WTC11 (cell line): ENCODE measurements at regions not wholly inside any gene's neighbourhood (a gene's known extent, or its start where the extent isn't known, plus 50 kb on each side); places are given as distances from the start of the nearest gene placed in this dataset.

Source experiments
- ATAC-seq: fragments of 200-7000 bp; cut with Tn5 transposase; 2 replicates; pipeline ENCODE4 v1.10.0; 2021; ENCODE audit warnings: mild to moderate bottlenecking, moderate library complexity
- CTCF ChIA-PET: fragments of 300-600 bp; sonication (Branson Sonifier 250); formaldehyde crosslinking; loops from one replicate; lab custom pipeline; 2021; ENCODE audit warnings: antibody characterized with exemption; lab: Charles Lee
- POLR2A ChIA-PET: fragments of 350-600 bp; sonication (Branson Sonifier 250); formaldehyde crosslinking; loops from one replicate; lab custom pipeline; 2021; ENCODE audit warnings: antibody characterized with exemption; lab: Charles Lee
- DNase-seq: peaks from one replicate; pipeline ENCODE4 v3.0.0; 2021; ENCODE audit warnings: low spot score
- H3K27ac Mint-ChIP-seq: 2 replicates; pipeline ENCODE4 v1.8.0; 2021; ENCODE audit warnings: mixed read lengths
- H3K27me3 Mint-ChIP-seq: 2 replicates; pipeline ENCODE4 v1.8.0; 2021; ENCODE audit warnings: low read depth, mild to moderate bottlenecking, moderate library complexity, mixed read lengths
- H3K36me3 Mint-ChIP-seq: 2 replicates; pipeline ENCODE4 v1.8.0; 2021; ENCODE audit warnings: mixed read lengths
- H3K4me1 Mint-ChIP-seq: 2 replicates; pipeline ENCODE4 v1.8.0; 2022; ENCODE audit warnings: mixed read lengths
- H3K4me3 Mint-ChIP-seq: 2 replicates; pipeline ENCODE4 v1.8.0; 2021; ENCODE audit warnings: mild to moderate bottlenecking, moderate library complexity, mixed read lengths
- H3K9me3 Mint-ChIP-seq: 2 replicates; pipeline ENCODE4 v1.8.0; 2021; ENCODE audit warnings: mixed read lengths
- ARID4B ChIP-seq: sonication (generic); formaldehyde crosslinking; IDR thresholded peaks from 2 replicates; pipeline ENCODE4 v1.8.0; 2023; ENCODE audit warnings: missing genetic modification reagents, mild to moderate bottlenecking, borderline replicate concordance
- ATF1 ChIP-seq: sonication (generic); formaldehyde crosslinking; IDR thresholded peaks from 2 replicates; pipeline ENCODE4 v1.8.1; 2023; ENCODE audit warnings: mild to moderate bottlenecking, moderate library complexity, missing genetic modification reagents
- ATF2 ChIP-seq: sonication (generic); formaldehyde crosslinking; IDR thresholded peaks from 2 replicates; pipeline ENCODE4 v1.8.1; 2022; ENCODE audit warnings: low read depth, missing genetic modification reagents, borderline replicate concordance
- CTCF ChIP-seq: fragments of 200-600 bp; IDR thresholded peaks from 2 replicates; pipeline ENCODE4 v1.8.0; 2022; ENCODE audit warnings: antibody characterized with exemption
- E2F5 ChIP-seq: sonication (generic); formaldehyde crosslinking; IDR thresholded peaks from 2 replicates; pipeline ENCODE4 v1.8.1; 2022; ENCODE audit warnings: mild to moderate bottlenecking, moderate library complexity, missing genetic modification reagents
- GABPB1 ChIP-seq: sonication (generic); formaldehyde crosslinking; IDR thresholded peaks from 2 replicates; pipeline ENCODE4 v1.8.1; 2023; ENCODE audit warnings: mild to moderate bottlenecking, missing genetic modification reagents
- GTF2I ChIP-seq: fragments of 250-450 bp; sonication (Bioruptor Pico); conservative IDR thresholded peaks from 2 replicates; pipeline ENCODE4 v1.4.0; 2021; ENCODE audit warnings: mild to moderate bottlenecking
- HMGXB4 ChIP-seq: sonication (generic); formaldehyde crosslinking; IDR thresholded peaks from 2 replicates; pipeline ENCODE4 v1.8.1; 2023; ENCODE audit warnings: mild to moderate bottlenecking, moderate library complexity, missing genetic modification reagents
- MXD4 ChIP-seq: fragments of 250-450 bp; sonication (Bioruptor Pico); IDR thresholded peaks from 2 replicates; pipeline ENCODE4 v1.8.0; 2021; ENCODE audit warnings: mild to moderate bottlenecking, moderate library complexity, borderline replicate concordance
- NR3C1 ChIP-seq: sonication (generic); formaldehyde crosslinking; conservative IDR thresholded peaks from 2 replicates; pipeline ENCODE4 v1.8.1; 2023; ENCODE audit warnings: low read depth, mild to moderate bottlenecking, missing genetic modification reagents
- STAT6 ChIP-seq: sonication (generic); formaldehyde crosslinking; conservative IDR thresholded peaks from 2 replicates; pipeline ENCODE4 v1.8.1; 2023; ENCODE audit warnings: mild to moderate bottlenecking, low read depth, missing genetic modification reagents, moderate library complexity
- TEAD4 ChIP-seq: sonication (generic); formaldehyde crosslinking; IDR thresholded peaks from 2 replicates; pipeline ENCODE4 v1.8.0; 2022; ENCODE audit warnings: mild to moderate bottlenecking, missing genetic modification reagents
- USF1 ChIP-seq: sonication (generic); formaldehyde crosslinking; IDR thresholded peaks from 2 replicates; pipeline ENCODE4 v1.8.0; 2022; ENCODE audit warnings: mild to moderate bottlenecking, missing genetic modification reagents
- ZMAT4 ChIP-seq: fragments of 250-450 bp; sonication (Bioruptor Pico); IDR thresholded peaks from 2 replicates; pipeline ENCODE4 v1.9.0; 2021; ENCODE audit warnings: mild to moderate bottlenecking

- TF ChIP-seq USF1 (CRISPR knock-in tag): no peak
- no peak for TF ChIP-seq ATF1 (CRISPR knock-in tag)
- TF ChIP-seq GTF2I: no peak
- TF ChIP-seq ZMAT4 (CRISPR knock-in tag): no peak
- TF ChIP-seq ATF2 (CRISPR knock-in tag): no peak
- TF ChIP-seq CTCF: no peak
- no peak for TF ChIP-seq ARID4B (CRISPR knock-in tag)
- no peak for TF ChIP-seq E2F5 (CRISPR knock-in tag)
- no peak for TF ChIP-seq NR3C1 (CRISPR knock-in tag)
- no peak for TF ChIP-seq MXD4 (CRISPR knock-in tag)
- no peak for TF ChIP-seq TEAD4 (CRISPR knock-in tag)
- TF ChIP-seq GABPB1 (CRISPR knock-in tag): no peak
- no peak for TF ChIP-seq STAT6 (CRISPR knock-in tag)
- no peak for TF ChIP-seq HMGXB4 (CRISPR knock-in tag)
- TF ChIP-seq, all 79 proteins: peak for 0
- Mint-ChIP-seq H3K36me3 (peaks cover 5% of the 10 kb centered on the region; the same call in 1 of the 2 replicates), H3K27ac (no peak overlapping the region), H3K27me3 (no peaks in the 10 kb centered on the region), H3K4me1 (peaks cover 8% of the 10 kb centered on the region), H3K9me3 (peaks cover 15% of the 10 kb centered on the region), H3K4me3 (no peak overlapping the region)
- ATAC-seq (no peak), DNase-seq (no peak)
- CTCF ChIA-PET: interaction anchor here (1.4 kb wide), 1 partner anchor 69 kb away, joined by 3 read pairs; no protein-coding TSS in a partner anchor
- POLR2A ChIA-PET: interaction anchor here (0.5 kb wide), 1 partner anchor 160 kb away, joined by 3 read pairs; no protein-coding TSS in a partner anchor
Measured at GRCh38 chr4:134708616-134709015, 507.0 kb upstream of the PABPC4L start.
